Urothelium cell line (cell line): ENCODE measurements at regions not wholly inside any gene's neighbourhood (a gene's known extent, or its start where the extent isn't known, plus 50 kb on each side); places are given as distances from the start of the nearest gene placed in this dataset.
A peak's percentile ranks its signal among the peaks of the same experiment; 100 is the strongest.

Experiments
- DNase-seq: peaks from one replicate; pipeline ENCODE4 v3.0.0; 2011; ENCODE audit warnings: low spot score, mixed read lengths
- FAIRE-seq: peaks from 2 replicates; lab custom pipeline; 2011; peaks lifted over from hg19 to GRCh38; lab: Jason Lieb, UNC

DNA sequence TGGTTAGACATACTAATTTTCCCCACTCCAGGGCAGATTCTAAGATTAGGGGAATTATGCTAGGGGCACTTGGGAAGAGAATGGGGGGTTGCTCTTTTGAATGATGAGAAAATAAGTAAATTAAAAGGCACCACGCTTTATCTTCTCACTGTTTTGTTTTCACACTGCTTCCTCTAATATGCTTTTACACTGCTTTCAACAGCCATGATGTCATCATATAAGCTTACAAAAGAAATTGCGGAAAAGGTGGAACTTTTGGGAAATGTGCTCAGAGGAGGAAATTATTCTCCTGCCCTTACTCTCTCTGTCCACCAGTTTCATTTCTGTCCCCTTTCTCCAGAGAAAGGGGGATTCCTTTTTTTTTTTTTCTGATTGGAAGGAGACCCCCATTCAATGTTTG, 308.2 kb downstream of the TOX3 start:
- no peak for FAIRE-seq
- DNase-seq: no peak

GRCh38 chr16:52237823-52238222, 309.1 kb downstream of the TOX3 start:
- no peak for DNase-seq
- FAIRE-seq: no peak

DNA sequence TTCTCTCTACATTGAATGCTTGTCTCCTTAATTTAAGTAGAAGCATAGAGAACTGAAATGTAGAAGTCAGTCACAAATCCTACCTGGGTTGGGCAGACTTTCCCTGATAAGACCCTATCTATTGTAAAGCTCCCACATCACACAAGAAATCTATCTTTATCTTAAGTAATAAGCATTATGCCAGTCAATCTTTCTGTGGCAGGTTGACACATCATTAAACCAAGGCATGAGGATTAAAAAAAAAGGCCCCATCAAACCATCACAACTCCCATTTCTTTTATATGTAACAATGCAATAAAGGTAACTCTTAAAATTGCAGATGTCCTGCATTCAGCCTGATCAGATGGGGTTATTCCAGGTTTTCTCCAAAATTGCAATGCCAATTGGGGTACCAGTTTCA, 311.8 kb downstream of the TOX3 start:
- DNase-seq: no peak
- FAIRE-seq: no peak

GRCh38 chr16:52234626-52235025, 312.3 kb downstream of the TOX3 start:
- FAIRE-seq (no peak), DNase-seq (no peak)

DNA sequence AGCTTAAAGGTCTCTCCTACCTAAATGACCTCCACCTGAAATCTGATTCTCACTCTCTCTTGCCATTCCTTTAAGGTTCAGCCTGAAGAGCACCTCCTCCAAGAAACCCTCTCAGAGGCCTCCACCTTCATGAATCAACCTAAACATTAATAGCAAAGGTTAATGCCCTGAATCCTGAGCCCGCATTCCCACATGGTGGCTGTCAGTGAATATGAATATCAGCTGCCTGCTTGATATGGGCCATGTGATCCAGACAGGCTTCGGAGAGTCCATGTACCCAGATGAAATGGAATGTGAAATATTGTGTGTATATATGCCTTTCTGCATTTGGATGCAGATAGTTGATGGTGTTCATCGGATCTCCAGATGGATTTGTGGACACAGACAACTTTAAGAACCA, 317.5 kb downstream of the TOX3 start:
- no peak for DNase-seq

DNA sequence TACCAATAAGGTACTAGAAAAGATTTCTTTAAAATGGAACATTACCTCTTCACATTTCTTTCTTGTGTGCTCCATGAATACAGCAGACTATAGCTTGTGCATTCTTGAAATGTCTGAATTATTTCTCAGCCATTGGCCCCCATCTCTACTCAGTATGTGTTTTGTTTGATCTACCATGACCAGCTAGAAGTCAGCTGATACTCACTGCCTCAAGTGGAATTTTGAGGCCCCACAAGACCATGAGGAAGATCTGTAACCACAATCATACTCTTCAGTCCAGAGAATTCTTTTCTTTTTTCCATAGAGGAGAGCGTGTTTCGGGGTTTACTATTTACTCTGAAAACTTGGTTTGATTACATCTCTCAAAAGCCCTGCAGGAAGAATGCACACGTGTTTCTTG, 319.1 kb downstream of the TOX3 start:
- FAIRE-seq (no peak), DNase-seq (no peak)

More for the DNA sequence above, 317.5 kb downstream of the TOX3 start:
- FAIRE-seq: no peak

- no peak for FAIRE-seq
- DNase-seq: no peak
Observed at GRCh38 chr16:52212841-52213240, 334.1 kb downstream of the TOX3 start.

DNA sequence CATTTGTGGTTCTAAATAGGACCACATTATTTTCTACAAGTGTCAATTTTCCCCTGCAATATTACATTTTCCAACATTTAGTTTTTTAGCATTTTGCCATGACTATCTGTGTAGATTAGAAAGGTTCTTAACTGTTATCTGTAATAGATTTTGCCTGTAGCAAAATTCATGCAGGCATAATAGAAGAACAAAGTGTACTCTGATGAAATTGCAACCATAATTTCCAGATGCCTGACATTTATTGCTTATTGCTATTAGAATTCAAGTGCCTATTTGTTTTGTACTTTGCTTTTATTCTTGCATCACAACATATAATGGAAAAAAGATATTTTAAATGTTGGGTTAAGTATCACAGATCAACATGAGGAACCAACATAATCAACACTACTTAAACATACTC, 337.7 kb downstream of the TOX3 start:
- FAIRE-seq: no peak
- no peak for DNase-seq

- DNase-seq (peak; percentile 62), FAIRE-seq (no peak)
Observed at GRCh38 chr16:52203096-52203495, 343.8 kb downstream of the TOX3 start.

DNA sequence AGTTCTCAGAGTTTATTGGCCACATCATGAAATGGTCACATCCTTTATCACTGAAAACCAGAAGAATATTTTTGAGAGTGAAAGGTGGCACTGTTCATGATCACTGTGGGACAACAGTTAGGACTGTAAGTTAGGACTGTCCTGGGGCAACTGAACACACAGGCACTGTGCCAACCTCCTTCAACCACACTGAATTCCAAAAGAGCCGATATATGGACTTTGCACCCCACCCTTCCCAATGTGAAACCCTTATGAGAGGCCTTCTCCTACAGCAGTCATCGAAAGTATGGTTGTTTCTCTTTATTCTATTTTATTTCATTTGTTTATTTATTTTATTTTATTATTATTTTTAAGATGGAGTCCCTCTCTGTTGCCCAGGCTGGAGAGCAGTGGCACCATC, 353.5 kb downstream of the TOX3 start:
- no peak for DNase-seq

GRCh38 chr16:52191531-52192134, 355.3 kb downstream of the TOX3 start:
- peak; percentile 70 for DNase-seq
- FAIRE-seq: peak; percentile 66

More for the DNA sequence above, 353.5 kb downstream of the TOX3 start:
- FAIRE-seq: no peak

- FAIRE-seq (no peak), DNase-seq (no peak)
Observed at GRCh38 chr16:52184336-52184735, 362.6 kb downstream of the TOX3 start.

GRCh38 chr16:52182840-52183239, 364.1 kb downstream of the TOX3 start:
- no peak for DNase-seq
- FAIRE-seq: no peak

DNA sequence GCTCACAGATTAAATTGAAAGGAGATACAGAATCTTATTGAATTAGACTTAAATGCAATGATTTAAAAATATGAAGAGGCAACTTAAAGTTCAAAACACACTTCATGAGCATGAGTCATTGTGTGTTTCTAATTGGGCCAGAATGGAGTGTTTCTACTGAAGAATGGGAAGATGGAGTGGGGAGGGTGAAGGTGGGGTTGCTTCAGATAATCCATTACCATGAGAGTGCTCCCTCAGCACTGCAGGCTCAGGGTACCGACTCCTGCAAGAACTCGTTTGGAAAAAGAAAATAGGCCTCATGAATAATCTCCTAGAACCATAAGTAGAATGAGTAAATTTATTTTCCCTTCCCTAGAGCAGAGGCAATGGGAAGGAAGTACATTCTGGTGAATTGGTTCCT, 372.8 kb downstream of the TOX3 start:
- DNase-seq: no peak
- FAIRE-seq: no peak

DNA sequence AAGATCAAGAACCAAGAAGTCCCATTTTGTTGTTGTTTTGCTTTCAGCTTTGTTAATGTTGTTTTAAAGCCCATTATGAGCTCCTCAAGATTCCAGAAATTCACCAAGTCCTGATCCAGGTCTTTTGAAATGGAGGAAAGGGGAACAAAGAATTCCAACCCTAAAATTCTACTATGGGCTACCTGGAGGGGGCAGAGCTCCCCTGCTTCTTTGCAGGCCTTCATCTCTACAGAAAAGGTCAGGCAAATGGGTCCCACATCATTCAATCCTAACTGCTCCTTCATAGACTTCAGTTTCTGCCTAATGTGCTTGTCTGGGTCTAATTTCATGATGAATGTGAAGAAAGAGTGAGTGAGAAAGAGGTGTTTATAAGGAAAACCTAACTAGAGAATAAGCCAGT, 375.5 kb downstream of the TOX3 start:
- FAIRE-seq: no peak
- no peak for DNase-seq

- DNase-seq (no peak), FAIRE-seq (no peak)
Observed at GRCh38 chr16:52167328-52167727, 379.6 kb downstream of the TOX3 start.

- DNase-seq (no peak), FAIRE-seq (no peak)
Observed at GRCh38 chr16:52165961-52166360, 381.0 kb downstream of the TOX3 start.

DNA sequence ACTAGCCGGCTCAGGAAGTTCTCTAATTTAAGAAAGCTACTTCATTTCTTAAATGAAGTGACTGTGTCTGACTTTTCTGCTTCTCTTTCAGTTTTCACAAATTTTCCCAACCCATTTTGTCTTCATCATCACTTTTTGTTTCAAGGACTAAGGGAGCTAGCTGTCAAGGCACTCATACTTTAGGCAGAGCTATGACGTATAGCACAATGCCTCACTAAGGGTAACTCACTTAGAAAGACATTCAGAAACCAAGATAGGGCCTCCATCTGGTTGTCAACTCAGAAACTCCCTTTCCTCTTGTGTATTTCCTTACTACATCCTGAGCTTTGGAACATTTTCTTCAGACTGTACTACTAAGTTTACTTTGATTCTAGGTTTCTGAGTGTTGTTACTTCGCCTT, 397.9 kb downstream of the TOX3 start:
- FAIRE-seq (no peak), DNase-seq (no peak)

DNA sequence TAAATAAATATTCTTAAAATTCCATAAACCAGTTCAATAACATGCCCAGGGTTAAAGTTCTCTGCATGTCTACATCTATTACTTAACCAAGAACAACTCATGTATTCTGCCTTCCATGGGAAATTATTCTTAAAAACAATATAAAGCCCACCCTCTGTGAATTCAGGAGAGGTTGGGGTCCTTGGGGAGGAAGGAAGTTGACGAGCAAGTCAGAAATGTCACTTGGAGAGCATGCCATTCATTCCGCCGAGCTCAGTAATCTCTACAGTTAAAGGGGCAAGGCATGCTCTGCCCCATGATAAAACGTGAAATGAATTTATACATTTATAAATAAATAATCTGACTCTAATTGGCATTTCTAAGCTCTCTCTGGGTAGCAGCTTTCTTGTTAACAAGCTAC, 405.1 kb downstream of the TOX3 start:
- FAIRE-seq (no peak), DNase-seq (peak; percentile 5)

DNA sequence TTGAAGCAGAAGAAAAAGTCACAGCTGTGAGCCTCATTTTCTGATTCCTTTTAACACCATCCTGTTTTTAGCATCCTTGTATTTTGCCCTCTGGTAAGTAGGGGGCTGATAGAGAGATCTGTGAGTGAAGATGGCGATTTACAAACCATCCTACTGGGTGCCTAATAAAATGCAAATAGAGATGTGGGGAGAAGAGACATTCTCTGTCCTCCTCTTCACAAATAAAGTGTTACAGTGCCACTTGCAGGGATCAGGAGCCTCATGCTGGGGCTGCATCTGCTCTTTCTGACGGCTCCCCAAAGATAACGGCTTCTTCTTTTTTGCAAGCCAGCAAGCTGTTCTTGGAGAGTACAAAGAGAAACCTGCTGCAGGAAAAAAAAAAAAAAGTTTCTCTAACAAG, 418.6 kb downstream of the TOX3 start:
- FAIRE-seq: no peak
- no peak for DNase-seq

- DNase-seq (no peak), FAIRE-seq (no peak)
Observed at GRCh38 chr16:52123842-52124241, 423.1 kb downstream of the TOX3 start.

GRCh38 chr16:52123061-52123839, 423.7 kb downstream of the TOX3 start:
- FAIRE-seq: no peak
- no peak for DNase-seq

- DNase-seq (no peak), FAIRE-seq (no peak)
Observed at GRCh38 chr16:52117171-52117570, 429.8 kb downstream of the TOX3 start.
